ENCODE measurements at regions not wholly inside any gene's neighbourhood (a gene's known extent, or its start where the extent isn't known, plus 50 kb on each side); places are given as distances from the start of the nearest gene placed in this dataset.

GRCh38 chr11:95490625-95491024 lies 259.6 kb upstream of the SESN3 start:
- no peak for TF ChIP-seq TEAD4 (IDR thresholded peaks at IDR 0.05)
- TF ChIP-seq YY1 (IDR thresholded peaks at IDR 0.05; ENCODE audit: low read depth): no peak
- TF ChIP-seq EGR1 (IDR thresholded peaks at IDR 0.05): no peak
- no peak for TF ChIP-seq TAF1 (IDR thresholded peaks at IDR 0.05; ENCODE audit: low read depth)
- TF ChIP-seq TCF12 (IDR thresholded peaks at IDR 0.05; ENCODE audit: low read depth): no peak
- TF ChIP-seq USF1 (IDR thresholded peaks at IDR 0.05): no peak
- TF ChIP-seq CREB1 (IDR thresholded peaks at IDR 0.05; ENCODE audit: low read depth): no peak

GRCh38 chr11:95487938-95488337 lies 256.9 kb upstream of the SESN3 start:
- TF ChIP-seq NFIC (IDR thresholded peaks at IDR 0.05) (no peak), TAF1 (IDR thresholded peaks at IDR 0.05; ENCODE audit: low read depth) (no peak), TCF12 (IDR thresholded peaks at IDR 0.05; ENCODE audit: low read depth) (no peak), ZBTB7A (IDR thresholded peaks at IDR 0.05; ENCODE audit: low read depth) (no peak), EGR1 (IDR thresholded peaks at IDR 0.05) (no peak)

GRCh38 chr11:95487391-95487790 lies 256.4 kb upstream of the SESN3 start:
- TF ChIP-seq TEAD4 (IDR thresholded peaks at IDR 0.05) (no peak), FOXM1 (IDR thresholded peaks at IDR 0.05; ENCODE audit: borderline replicate concordance, low read depth) (no peak), MAX (IDR thresholded peaks at IDR 0.05) (no peak), EGR1 (IDR thresholded peaks at IDR 0.05) (no peak), EP300 (IDR thresholded peaks at IDR 0.05; ENCODE audit: borderline replicate concordance) (no peak), REST (IDR thresholded peaks at IDR 0.05; ENCODE audit: low read depth) (no peak), NFIC (IDR thresholded peaks at IDR 0.05) (no peak), RAD21 (IDR thresholded peaks at IDR 0.05; ENCODE audit: low read depth) (no peak), ZBTB7A (IDR thresholded peaks at IDR 0.05; ENCODE audit: low read depth) (no peak), CREB1 (IDR thresholded peaks at IDR 0.05; ENCODE audit: low read depth) (no peak), YY1 (IDR thresholded peaks at IDR 0.05; ENCODE audit: low read depth) (no peak), TAF1 (IDR thresholded peaks at IDR 0.05; ENCODE audit: low read depth) (no peak), TCF12 (IDR thresholded peaks at IDR 0.05; ENCODE audit: low read depth) (no peak), USF1 (IDR thresholded peaks at IDR 0.05) (no peak)

GRCh38 chr11:95486979-95487378 lies 256.0 kb upstream of the SESN3 start:
- TF ChIP-seq RAD21 (IDR thresholded peaks at IDR 0.05; ENCODE audit: low read depth): no peak
- no peak for TF ChIP-seq EGR1 (IDR thresholded peaks at IDR 0.05)

GRCh38 chr11:95486466-95486865 lies 255.5 kb upstream of the SESN3 start:
- TF ChIP-seq CREB1 (IDR thresholded peaks at IDR 0.05; ENCODE audit: low read depth) (no peak), FOXM1 (IDR thresholded peaks at IDR 0.05; ENCODE audit: borderline replicate concordance, low read depth) (no peak), USF1 (IDR thresholded peaks at IDR 0.05) (no peak)

- no peak for TF ChIP-seq TEAD4 (IDR thresholded peaks at IDR 0.05)
- no peak for TF ChIP-seq YY1 (IDR thresholded peaks at IDR 0.05; ENCODE audit: low read depth)
- no peak for TF ChIP-seq NFIC (IDR thresholded peaks at IDR 0.05)
- no peak for TF ChIP-seq TAF1 (IDR thresholded peaks at IDR 0.05; ENCODE audit: low read depth)
- no peak for TF ChIP-seq CEBPB (IDR thresholded peaks at IDR 0.05)
- no peak for TF ChIP-seq USF1 (IDR thresholded peaks at IDR 0.05)
- TF ChIP-seq TCF12 (IDR thresholded peaks at IDR 0.05; ENCODE audit: low read depth): no peak
- TF ChIP-seq EP300 (IDR thresholded peaks at IDR 0.05; ENCODE audit: borderline replicate concordance): no peak
- TF ChIP-seq ZBTB7A (IDR thresholded peaks at IDR 0.05; ENCODE audit: low read depth): no peak
- TF ChIP-seq EGR1 (IDR thresholded peaks at IDR 0.05): no peak
- TF ChIP-seq MAX (IDR thresholded peaks at IDR 0.05): no peak
- TF ChIP-seq REST (IDR thresholded peaks at IDR 0.05; ENCODE audit: low read depth): no peak
- no peak for TF ChIP-seq CREB1 (IDR thresholded peaks at IDR 0.05; ENCODE audit: low read depth)
- no peak for TF ChIP-seq RAD21 (IDR thresholded peaks at IDR 0.05; ENCODE audit: low read depth)
- TF ChIP-seq FOXM1 (IDR thresholded peaks at IDR 0.05; ENCODE audit: borderline replicate concordance, low read depth): no peak
Observed at GRCh38 chr11:95485115-95485900, 254.3 kb upstream of the SESN3 start.
